IPS-18c (cell line): ENCODE measurements at regions not wholly inside any gene's neighbourhood (a gene's known extent, or its start where the extent isn't known, plus 50 kb on each side); places are given as distances from the start of the nearest gene placed in this dataset.
"Not testable (repeated sequence)": the region's sequence is repeated elsewhere in the genome, so short reads cannot be mapped to it uniquely, and the experiment has no call there.

Experiments used
- H3K4me3 ChIP-seq: 2 replicates; pipeline ENCODE4 v1.7.0; 2013; ENCODE audit warnings: low read depth, mild to moderate bottlenecking, low read length, moderate library complexity; ENCODE audit not compliant: insufficient read depth
- H3K9me3 ChIP-seq: one replicate; pipeline ENCODE4 v1.6.1; 2013; ENCODE audit warnings: mild to moderate bottlenecking, low read length, moderate library complexity; ENCODE audit not compliant: control insufficient read depth, insufficient read depth

DNA sequence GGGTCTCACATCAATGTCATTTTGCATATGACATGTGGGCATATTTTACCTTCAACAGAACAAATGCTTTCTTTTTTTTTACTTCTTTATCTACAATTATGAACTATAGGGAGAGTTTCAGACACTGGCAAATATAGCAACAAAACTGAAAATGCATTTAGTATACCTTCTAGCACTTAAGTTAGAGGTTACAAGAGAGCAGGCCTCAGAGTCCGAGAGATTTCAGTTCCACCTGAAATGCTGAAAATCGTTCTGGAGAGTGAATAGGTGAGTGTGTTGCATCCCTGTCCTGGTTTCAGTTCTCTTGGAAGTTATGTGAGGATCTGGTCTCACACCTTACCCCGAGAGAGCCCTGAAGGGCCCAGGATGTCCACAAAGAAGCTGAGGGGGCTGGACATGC lies 337.8 kb upstream of the FRG1 start:
- H3K4me3 ChIP-seq, result not testable (repeated sequence)

DNA sequence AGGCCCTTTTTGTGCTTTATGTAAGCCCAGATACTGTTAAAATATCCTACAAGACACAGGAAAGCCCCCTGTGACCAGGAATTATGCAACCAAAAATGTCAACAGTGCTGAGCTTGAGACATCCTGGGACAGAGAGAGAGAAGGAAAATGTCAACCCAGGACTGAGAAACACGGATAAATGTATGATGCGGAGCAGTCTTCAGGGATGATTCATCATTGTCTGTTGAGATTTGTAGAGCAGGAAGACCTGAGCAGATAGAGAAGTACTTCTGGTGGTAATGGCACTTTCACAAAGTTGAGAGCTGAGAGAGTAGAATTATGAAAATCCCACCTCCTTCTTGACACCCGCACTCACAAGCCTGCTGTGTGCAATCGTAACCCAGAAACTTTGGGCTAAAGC lies 330.1 kb upstream of the FRG1 start:
- not testable (repeated sequence) for H3K4me3 ChIP-seq, H3K9me3 ChIP-seq

More for the DNA sequence above, 337.8 kb upstream of the FRG1 start:
- H3K9me3 ChIP-seq, result not testable (repeated sequence)

DNA sequence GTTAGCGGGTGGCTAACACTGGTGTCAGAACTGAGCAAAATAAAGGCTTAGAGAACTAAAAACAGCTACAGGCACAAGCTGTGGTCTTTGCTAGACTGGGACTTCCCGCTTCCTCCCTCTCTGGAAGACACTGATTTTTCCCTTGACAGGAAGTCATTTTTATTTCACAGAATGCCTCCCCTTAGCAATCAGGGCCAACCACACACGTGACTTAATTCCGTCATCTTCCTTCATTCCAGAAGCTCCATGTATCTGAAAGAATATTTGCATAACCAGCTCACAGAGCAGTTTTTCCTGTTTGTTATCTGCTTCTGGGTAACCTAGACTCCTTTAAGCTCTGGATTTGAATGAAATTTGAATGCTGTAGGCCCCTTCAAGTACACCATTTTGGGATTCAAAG lies 327.5 kb upstream of the FRG1 start:
- H3K9me3 ChIP-seq, result no peaks in the 10 kb centered on the region
- no peak overlapping the region for H3K4me3 ChIP-seq

DNA sequence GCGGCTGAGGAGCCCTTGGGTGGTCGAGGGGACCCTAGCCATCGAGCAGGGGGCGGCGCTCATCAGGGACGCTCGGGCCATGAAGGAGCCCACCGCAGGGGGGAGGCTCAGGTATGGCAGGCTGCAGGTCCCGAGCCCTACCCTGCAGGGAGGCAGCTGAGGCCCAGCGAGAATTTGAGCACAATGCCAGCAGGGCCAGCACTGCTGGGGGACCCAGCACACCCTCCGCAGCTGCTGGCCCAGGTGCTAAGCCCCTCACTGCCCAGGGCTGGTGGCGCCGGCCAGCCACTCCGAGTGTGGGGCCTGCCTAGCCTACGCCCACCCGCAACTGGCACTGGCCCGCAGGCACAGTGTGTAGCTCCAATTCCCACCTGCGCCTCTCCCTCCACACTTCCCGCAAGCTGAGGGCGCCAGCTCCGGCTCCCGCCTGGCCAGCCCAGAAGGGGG lies 325.4 kb upstream of the FRG1 start:
- Histone ChIP-seq H3K9me3 (no peaks in the 10 kb centered on the region), H3K4me3 (no peak overlapping the region)

DNA sequence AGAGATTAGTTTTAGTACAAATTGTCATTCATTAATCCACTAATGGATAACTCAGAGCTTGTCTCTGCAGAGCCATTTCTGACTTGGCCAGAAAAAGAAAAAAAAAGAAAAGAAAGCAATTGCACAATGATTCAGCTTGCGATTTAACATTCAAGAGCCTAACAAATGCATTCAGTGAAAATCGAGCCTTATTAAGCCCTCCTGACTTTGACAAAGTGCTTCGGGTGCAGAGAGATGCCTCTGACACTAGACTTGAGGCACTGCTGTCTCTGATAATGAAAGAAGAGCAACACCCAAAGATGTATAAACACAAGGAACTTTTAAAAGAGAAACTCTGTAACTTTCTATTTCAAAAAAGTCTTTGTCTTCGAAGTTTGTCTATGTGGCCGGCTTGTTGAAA lies 322.9 kb upstream of the FRG1 start:
- H3K4me3 ChIP-seq, H3K9me3 ChIP-seq: not testable (repeated sequence)

DNA sequence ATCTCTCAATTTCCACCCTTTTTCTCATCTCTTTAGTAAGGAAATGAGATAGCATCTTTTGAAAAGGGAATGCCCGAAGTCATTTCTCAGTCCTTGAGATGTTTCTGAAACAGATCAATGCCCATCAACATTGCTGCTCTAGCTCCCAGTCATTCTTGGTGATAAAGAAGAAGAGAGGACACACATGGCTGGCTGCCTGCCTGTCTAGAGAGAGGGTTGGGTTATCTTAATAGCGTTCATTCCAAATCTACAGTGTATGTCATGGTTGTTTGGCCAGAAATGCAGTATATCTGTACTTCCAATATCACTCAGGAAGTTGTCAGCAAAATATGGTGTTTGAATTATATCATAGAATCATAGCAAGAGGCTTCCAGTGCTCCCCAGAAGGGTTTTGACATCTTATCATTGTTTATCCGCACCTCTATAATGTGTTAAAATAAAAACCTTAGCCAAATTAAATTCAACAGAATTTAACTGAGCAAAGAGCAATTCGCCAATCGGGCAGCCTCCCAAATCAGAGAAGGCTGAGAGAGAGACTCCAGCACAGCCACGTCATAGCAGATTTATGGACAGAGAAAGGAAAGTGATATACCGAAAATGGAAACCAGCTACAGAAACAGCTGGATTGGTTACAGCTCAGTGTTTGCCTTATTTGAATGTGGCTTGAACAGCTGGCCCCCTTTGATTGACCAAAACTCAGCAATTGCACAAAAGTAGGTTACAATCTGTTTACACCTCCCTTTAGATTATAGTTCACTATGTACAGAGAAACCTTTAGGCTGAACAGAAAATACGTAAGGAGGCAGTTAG lies 321.0 kb upstream of the FRG1 start:
- H3K9me3 ChIP-seq, H3K4me3 ChIP-seq: not testable (repeated sequence)

DNA sequence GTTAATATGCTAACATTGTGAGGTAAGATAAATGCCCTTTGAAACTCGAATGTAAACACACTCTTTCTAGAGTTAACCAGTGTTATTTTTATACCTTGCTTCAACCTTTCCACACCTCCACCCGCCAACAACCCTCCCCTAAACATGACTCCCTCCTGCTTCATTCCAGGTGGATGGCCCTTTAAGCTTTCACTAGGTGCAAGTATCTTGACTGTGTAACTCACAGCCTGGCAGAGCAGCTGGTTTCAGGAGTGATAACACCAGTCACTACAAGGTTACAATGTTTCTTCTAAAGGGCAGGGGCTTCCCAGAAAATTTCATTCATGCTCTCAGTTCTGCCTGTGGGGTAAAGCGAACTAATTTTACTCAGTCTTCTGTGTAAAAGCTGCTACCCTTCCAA lies 318.1 kb upstream of the FRG1 start:
- not testable (repeated sequence) for H3K9me3 ChIP-seq, H3K4me3 ChIP-seq

DNA sequence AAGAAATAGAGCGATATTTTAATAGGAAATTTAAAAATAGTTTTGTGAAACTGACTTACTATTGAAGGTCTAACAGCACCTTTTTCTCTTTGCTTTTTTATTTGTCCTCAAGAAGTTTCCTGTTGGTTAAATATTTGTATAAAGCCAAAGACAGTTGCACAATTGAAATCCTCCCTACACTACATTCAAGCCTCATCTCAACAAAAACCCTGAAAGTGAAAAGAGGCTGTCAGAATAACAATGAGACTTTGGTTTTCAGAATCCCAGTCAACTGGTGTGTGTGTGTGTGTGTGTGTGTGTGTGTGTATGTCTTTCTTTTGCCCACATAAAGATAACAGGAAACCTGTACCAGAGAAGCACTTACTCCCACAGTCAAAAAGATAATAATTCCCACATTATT lies 313.6 kb upstream of the FRG1 start:
- H3K9me3 ChIP-seq, H3K4me3 ChIP-seq: not testable (repeated sequence)

DNA sequence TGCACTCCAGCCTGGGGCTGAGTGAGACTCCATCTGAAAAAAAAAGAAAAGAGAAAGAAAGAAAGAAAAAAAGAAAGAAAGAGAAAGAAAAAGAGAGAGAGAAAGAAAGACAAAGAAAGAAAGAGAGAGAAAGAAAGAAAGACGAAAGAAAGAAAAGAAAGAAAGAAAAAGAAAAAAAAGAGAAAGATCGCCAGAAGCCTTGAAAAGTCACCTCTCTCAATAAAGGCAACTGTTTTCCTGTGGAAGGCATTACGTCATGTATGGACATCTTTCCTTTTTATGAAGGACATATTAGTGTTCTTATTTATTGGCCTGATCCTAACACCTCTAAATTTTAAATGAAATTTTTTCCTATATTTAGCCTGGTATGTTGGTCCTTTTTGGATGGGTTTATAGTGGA lies 310.9 kb upstream of the FRG1 start:
- H3K4me3 ChIP-seq, H3K9me3 ChIP-seq: not testable (repeated sequence)

DNA sequence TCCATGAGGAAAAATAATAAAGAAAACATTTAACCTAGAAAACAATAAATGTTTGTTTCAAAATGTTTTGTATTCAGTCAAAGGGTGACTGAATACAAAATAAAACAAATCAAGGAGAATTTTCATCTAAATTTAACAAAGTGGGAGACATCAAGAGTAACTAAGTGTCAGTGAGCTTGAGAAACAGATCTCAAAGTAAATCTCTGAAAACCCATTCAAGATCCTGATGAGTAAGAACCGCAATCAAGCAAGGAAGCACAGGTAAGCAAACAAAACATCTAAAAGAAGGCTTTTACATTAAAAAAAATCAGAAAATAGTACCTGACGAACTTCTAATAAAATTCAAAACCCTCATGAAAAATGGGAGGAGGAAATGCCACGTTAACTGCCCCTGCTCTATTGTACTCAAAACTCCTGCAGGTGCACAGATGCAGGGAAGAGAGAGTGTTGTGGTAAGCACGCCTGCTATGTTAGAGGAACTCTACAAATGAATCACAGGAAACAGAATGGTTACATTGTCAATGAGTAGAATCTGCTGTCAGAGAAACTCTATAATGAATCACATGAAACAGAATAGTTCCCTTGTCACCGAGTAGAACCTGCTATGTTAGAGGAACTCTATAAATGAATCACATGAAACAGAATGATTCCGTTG lies 309.6 kb upstream of the FRG1 start:
- not testable (repeated sequence) for H3K9me3 ChIP-seq, H3K4me3 ChIP-seq

DNA sequence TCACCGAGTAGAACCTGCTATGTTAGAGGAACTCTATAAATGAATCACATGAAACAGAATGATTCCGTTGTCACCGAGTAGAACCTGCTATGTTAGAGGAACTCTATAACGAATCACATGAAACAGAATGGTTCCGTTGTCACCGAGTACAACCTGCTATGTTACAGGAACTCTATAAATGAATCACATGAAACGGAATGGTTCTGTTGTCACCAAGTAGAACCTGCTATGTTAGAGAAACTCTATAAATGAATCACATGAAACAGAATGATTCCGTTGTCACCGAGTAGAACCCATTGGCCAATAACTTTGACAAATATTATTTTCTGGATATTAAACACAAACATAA lies 309.1 kb upstream of the FRG1 start:
- H3K9me3 ChIP-seq, H3K4me3 ChIP-seq: not testable (repeated sequence)

DNA sequence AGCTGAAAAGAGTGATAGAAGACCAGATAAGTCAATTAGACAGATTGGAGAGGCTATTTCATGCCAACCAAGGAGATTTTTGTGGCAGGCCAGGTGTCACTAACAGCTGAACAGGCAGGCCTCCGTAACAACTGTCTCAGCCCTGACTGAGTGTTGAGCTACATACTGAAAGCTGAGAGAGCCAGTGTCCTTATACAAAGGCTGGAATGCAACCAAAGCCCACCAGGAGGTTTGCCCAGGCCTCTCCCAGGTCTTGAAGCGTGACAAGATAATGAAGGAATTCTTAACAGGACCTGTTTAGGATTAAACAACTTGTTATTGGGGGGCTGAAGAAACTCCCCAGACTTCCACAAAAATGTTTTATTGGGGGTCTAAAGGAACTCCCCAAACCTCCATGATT lies 290.2 kb upstream of the FRG1 start:
- not testable (repeated sequence) for H3K4me3 ChIP-seq

DNA sequence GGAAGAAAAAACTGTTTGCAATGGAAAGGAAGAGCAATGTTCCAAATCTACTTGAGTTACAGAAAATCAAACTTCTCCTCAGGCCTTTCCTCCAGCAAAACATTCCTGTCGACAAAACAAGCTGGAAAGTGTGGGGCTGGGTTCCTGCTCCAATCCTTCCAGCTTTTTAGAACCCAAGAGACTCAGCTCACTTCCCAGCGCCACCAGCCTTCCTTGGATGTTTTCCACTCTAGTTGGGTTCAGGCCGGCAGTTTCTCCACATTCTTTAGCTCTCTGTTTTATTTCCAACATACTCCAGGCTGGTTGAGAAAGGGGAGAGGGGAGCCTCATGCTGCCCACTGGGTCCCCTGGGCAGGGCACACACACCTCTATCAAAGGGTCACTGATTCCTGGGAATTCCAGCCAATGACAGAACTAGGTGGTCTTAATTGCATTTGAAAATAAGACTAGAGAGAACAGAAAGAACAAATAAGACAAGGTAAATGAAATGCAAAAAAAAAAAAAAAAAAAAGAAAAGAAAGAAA lies 287.5 kb upstream of the FRG1 start:
- not testable (repeated sequence) for H3K9me3 ChIP-seq, H3K4me3 ChIP-seq

More for the DNA sequence above, 290.2 kb upstream of the FRG1 start:
- H3K9me3 ChIP-seq, result not testable (repeated sequence)

DNA sequence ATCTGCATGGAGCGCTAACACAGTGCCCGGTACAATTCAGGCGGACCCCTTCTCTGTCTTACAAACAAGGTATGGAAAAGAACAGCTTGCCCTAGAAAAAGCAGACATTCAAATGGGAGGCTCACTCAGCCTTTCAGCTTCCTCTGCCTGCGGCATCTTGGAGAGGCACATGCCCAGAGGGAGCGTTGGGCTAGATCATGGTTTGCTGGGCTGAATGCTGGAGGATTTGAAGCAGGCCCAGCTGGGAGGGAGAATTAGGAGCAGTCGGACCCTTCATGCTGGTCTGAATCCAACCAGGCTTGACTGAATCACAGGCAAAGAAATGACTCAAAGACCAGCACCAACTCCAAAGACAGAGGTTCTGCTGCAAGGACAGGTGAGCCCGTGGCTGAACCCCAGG lies 286.7 kb upstream of the FRG1 start:
- H3K9me3 ChIP-seq, H3K4me3 ChIP-seq: not testable (repeated sequence)

DNA sequence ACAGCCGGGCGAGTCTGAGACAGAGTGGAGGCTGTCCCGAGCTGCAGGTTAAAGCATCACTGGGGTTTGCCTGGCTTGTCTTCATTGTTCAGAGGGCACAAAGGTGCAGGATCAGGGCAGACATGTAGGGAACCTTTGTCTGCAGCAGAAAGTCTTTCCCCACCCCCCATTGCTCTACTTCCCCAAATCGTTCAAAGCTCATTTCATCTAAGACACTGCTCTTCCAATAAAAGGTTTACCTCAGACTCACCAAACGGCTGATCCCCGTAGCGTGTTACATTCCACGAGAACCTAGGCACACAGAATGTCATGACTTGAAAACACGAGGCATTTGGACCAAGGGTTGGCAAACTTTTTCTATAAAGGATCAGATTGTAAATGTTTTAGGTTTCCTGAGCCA lies 286.3 kb upstream of the FRG1 start:
- H3K4me3 ChIP-seq, H3K9me3 ChIP-seq: not testable (repeated sequence)

DNA sequence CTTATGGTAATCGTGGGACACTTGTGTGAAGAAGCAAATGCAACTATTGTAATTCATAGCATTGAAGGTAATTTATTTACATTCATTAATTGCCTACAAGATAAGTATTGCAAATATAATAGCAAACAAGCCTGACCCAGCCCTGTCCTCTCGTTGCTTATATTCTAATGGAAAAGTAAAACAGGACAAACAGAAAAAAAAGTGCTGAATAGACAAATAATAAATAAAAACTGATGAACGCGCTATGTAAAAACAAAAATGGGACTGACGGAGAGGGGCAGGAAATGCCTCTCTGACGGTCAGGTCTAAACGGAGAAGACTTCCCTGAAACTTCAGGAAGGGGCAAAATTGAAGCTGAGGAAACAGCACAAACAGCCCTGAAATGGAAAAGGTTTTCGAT lies 284.9 kb upstream of the FRG1 start:
- H3K9me3 ChIP-seq, H3K4me3 ChIP-seq: not testable (repeated sequence)

DNA sequence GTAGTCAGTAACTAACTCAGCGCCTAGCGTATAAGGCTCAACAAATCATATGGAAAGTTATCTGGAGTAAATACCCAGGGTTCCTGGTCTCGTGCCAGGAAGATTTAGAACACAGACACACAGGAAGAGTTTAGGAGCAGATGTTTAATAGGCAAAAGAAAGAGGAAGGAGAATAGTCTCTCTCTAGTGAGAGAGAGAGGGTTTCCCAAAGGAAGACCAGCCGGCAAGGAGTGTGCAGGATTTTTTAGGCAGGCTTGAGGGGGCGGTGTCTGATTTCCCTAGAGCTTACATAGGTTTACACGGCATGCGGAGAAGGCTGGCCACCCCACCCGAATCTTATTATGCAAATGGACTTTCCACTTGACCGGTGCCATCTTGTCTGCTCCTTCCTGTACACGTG lies 284.0 kb upstream of the FRG1 start:
- H3K4me3 ChIP-seq, result no peak overlapping the region
- no peaks in the 10 kb centered on the region for H3K9me3 ChIP-seq

DNA sequence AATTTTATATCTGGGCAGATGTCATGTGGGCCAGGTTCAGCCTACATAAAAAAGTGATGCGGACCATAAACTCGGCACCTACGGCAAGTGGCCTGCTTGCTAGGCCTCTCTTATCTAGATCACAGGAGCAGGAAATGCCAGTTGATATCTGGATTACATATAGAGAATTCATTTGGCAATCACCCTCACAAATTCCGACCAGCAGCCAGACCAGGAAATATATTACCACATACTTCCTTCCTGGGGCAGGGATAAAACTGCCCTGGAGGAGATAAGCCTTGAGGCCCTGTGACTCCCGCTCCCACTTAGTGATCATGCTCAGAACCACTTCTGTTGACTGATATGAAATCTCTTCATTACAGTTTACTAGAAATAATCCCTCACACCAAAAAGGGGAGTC lies 282.4 kb upstream of the FRG1 start:
- not testable (repeated sequence) for H3K9me3 ChIP-seq, H3K4me3 ChIP-seq

DNA sequence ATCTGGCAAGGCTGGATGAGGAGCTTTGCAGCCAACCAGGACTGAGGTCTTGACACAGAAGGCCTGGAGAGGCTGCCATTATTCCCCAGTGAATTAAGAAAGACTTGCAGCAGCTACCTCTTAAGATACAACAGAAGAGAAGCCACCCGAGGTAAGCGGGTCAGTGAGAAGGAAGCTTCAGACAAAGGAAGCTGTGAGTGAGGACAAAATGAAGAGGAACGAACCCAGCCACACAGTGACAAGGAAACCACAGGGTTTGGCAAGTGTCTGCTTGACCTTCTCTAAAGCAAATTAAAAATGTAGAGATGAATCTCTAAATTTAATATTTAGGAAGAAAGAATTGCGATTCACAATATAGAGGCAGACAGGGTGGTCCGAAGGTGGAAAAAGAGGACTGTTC lies 281.8 kb upstream of the FRG1 start:
- not testable (repeated sequence) for H3K4me3 ChIP-seq, H3K9me3 ChIP-seq
